ENCODE measurements at regions not wholly inside any gene's neighbourhood (a gene's known extent, or its start where the extent isn't known, plus 50 kb on each side); places are given as distances from the start of the nearest gene placed in this dataset.

DNA sequence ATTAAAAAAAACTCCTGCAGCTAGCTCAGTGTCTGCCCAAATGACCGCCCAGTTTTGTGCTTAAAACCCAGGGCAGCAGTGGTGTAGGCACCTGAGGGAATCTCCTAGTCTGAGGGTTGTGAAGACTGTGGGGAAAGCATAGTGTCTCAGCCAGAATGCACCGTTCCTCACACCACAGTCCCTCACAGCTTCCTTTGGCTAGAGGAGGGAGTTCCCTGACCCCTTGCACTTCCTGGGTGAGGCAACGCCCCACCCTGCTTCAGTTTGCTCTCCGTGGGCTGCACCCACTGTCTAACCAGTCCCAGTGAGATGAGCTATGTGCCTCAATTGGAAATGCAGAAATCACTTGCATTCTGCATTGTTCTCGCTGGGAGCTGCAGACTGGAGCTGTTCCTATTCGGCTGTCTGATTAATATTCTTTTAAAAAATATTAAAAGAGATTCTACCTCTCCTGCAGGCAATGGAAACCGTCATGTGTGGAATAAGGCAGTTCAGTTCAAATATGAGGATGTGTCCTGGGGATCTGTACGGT lies 645.7 kb downstream of the FGF9 start:
- Mint-ChIP-seq H3K4me1 (peaks cover 2% of the 10 kb centered on the region), H3K36me3 (ENCODE audit: low read depth) (no peaks in the 10 kb centered on the region), H3K27ac (no peak overlapping the region), H3K4me3 (no peak overlapping the region), H3K9me3 (peaks cover 2% of the 10 kb centered on the region), H3K27me3 (no peaks in the 10 kb centered on the region)
- POLR2A ChIA-PET, result no interaction called here
- no peak for DNase-seq
- CTCF ChIA-PET, result no interaction called here

DNA sequence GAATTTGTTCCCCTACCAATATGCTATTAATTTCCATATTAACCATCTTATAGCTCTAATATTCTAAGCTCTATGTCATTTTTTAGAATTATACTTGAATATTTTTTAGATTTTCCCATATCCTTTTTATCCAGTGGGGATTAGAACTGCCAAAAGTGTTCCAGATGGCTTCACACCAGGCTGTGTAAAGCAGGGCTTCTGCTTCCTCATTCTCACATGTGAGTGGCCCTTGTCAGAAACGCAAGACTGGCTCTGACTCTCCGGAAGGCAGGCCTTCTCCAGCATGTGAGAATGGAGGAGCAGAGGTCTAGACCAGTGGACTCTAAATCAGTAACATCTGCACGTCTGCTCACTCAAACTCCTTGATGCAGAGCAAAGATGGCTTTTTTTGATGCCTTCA lies 650.1 kb downstream of the FGF9 start:
- Mint-ChIP-seq H3K27me3 (no peaks in the 10 kb centered on the region), H3K9me3 (peaks cover 2% of the 10 kb centered on the region), H3K27ac (no peak overlapping the region), H3K4me3 (no peak overlapping the region), H3K36me3 (ENCODE audit: low read depth) (no peaks in the 10 kb centered on the region), H3K4me1 (peaks cover 2% of the 10 kb centered on the region)
- CTCF ChIA-PET, result no interaction called here
- no peak for DNase-seq
- POLR2A ChIA-PET, result no interaction called here

DNA sequence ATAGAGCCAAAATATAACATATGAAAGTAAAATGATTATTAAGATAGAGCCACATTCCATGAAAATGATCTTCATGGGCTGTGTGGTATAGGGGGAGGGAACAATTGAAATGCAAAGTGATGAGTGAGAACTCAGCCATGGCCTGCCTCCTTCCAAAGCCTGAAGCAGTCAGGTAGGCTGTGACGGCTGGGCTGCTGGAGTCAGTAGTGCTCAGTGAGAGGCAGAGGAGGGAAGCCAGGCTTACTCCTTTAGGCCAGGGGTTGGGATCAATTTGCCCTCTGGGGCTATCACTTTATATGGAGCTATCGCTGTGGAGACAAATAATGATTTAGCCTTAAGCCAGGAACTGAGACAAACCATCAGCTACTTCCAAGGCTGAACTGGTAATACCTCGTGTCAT lies 654.9 kb downstream of the FGF9 start:
- no peak overlapping the region for H3K27ac Mint-ChIP-seq
- no peak overlapping the region for H3K4me3 Mint-ChIP-seq

DNA sequence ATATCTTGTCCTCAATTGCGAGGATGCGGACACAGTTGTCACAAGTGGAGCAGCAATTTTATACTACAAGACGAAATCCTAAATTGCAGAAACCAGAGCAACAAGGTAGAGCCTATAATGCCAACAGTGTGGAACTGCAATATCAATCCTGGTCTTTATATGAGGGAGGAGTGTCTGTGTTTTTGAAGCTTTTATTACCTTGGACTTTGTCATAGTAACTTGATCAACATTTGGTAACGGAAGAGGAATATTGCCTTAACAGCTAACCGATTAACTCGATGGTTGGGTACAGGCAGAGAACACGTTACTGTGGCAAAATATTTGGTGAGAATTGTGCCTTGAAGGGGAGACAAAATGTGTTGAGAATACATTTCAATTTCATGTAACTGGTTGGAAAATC lies 661.5 kb downstream of the FGF9 start:
- Mint-ChIP-seq H3K9me3 (peaks cover under 1% of the 10 kb centered on the region), H3K27me3 (peaks cover 3% of the 10 kb centered on the region)

More for the DNA sequence above, 654.9 kb downstream of the FGF9 start:
- no peaks in the 10 kb centered on the region for H3K4me1 Mint-ChIP-seq
- H3K9me3 Mint-ChIP-seq, result no peaks in the 10 kb centered on the region
- no peaks in the 10 kb centered on the region for H3K36me3 Mint-ChIP-seq (ENCODE audit: low read depth)
- ChIA-PET CTCF (no interaction called here), POLR2A (no interaction called here)
- DNase-seq, result no peak
- H3K27me3 Mint-ChIP-seq, result no peaks in the 10 kb centered on the region

GRCh38 chr13:22336460-22336859 lies 665.6 kb downstream of the FGF9 start:
- no peaks in the 10 kb centered on the region for H3K36me3 Mint-ChIP-seq (ENCODE audit: low read depth)
- DNase-seq, result no peak
- ChIA-PET POLR2A (no interaction called here), CTCF (no interaction called here)
- H3K4me3 Mint-ChIP-seq, result no peak overlapping the region
- H3K4me1 Mint-ChIP-seq, result no peaks in the 10 kb centered on the region
- H3K27me3 Mint-ChIP-seq, result peaks cover 5% of the 10 kb centered on the region
- H3K27ac Mint-ChIP-seq, result no peak overlapping the region
- peaks cover 7% of the 10 kb centered on the region for H3K9me3 Mint-ChIP-seq

More for the DNA sequence above, 661.5 kb downstream of the FGF9 start:
- DNase-seq, result no peak
- H3K36me3 Mint-ChIP-seq (ENCODE audit: low read depth), result no peaks in the 10 kb centered on the region
- H3K4me1 Mint-ChIP-seq, result no peaks in the 10 kb centered on the region
- POLR2A ChIA-PET, result no interaction called here
- CTCF ChIA-PET, result no interaction called here
- H3K27ac Mint-ChIP-seq, result no peak overlapping the region
- no peak overlapping the region for H3K4me3 Mint-ChIP-seq

- Mint-ChIP-seq H3K4me1 (peaks cover 6% of the 10 kb centered on the region), H3K36me3 (ENCODE audit: low read depth) (no peaks in the 10 kb centered on the region), H3K9me3 (peaks cover 3% of the 10 kb centered on the region), H3K27me3 (no peaks in the 10 kb centered on the region), H3K27ac (no peak overlapping the region), H3K4me3 (no peak overlapping the region)
- peak; percentile 16 for DNase-seq
- POLR2A ChIA-PET, result no interaction called here
- CTCF ChIA-PET, result no interaction called here
Measured at GRCh38 chr13:22357132-22357531, 686.3 kb downstream of the FGF9 start.

DNA sequence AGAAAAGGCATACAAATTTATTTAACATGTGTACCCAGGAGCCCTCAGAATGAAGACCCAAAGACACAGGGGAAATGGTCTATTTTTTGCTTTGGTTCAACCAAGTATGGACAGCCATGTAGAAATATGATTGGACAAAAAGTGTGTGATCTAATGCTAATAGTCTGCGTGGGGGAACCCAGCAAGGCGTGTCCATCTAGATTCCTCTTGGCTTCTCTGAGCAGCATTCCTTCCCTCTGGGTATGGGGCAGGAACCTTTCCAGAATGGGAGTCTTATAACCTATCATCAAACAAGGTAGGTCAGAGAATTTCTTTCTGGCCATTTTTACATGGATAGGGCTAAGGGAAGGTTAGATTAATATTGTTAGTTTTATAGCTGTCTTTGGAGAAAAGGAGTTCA lies 698.2 kb downstream of the FGF9 start:
- Mint-ChIP-seq H3K27me3 (no peaks in the 10 kb centered on the region), H3K4me1 (no peaks in the 10 kb centered on the region), H3K27ac (no peak overlapping the region), H3K4me3 (no peak overlapping the region), H3K36me3 (ENCODE audit: low read depth) (no peaks in the 10 kb centered on the region), H3K9me3 (peaks cover 6% of the 10 kb centered on the region)
- ChIA-PET CTCF (no interaction called here), POLR2A (no interaction called here)
- no peak for DNase-seq

DNA sequence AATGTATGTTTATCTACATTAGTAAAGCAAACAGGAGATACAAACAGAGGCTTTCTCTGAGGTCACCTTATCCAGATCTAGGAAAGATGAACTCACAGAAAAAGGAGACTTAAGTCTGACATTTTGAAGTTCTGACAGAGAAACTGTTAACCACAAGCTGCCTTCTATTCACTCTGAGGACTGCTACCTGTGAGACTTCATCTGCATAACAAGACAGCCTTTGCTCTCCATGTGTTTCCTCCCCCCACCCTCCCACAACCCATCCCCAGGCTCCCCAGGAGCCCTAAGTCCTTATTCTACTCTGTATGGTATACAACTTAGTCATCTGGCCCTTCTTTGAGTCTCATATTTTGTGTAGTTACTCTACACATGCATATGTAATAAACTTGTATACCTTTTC lies 699.0 kb downstream of the FGF9 start:
- no peak for DNase-seq
- H3K27me3 Mint-ChIP-seq, result no peaks in the 10 kb centered on the region
- peaks cover 6% of the 10 kb centered on the region for H3K9me3 Mint-ChIP-seq
- H3K4me3 Mint-ChIP-seq, result no peak overlapping the region
- no peaks in the 10 kb centered on the region for H3K4me1 Mint-ChIP-seq
- H3K36me3 Mint-ChIP-seq (ENCODE audit: low read depth), result no peaks in the 10 kb centered on the region
- ChIA-PET POLR2A (no interaction called here), CTCF (no interaction called here)
- no peak overlapping the region for H3K27ac Mint-ChIP-seq

GRCh38 chr13:22372261-22372660 lies 701.4 kb downstream of the FGF9 start:
- DNase-seq, result no peak
- Mint-ChIP-seq H3K27me3 (no peaks in the 10 kb centered on the region), H3K36me3 (ENCODE audit: low read depth) (no peaks in the 10 kb centered on the region), H3K9me3 (peaks cover 6% of the 10 kb centered on the region), H3K4me3 (no peak overlapping the region), H3K27ac (no peak overlapping the region), H3K4me1 (no peaks in the 10 kb centered on the region)
- CTCF ChIA-PET, result no interaction called here
- POLR2A ChIA-PET, result no interaction called here

- H3K27me3 Mint-ChIP-seq, result no peaks in the 10 kb centered on the region
- no peak overlapping the region for H3K4me3 Mint-ChIP-seq
- no peaks in the 10 kb centered on the region for H3K36me3 Mint-ChIP-seq (ENCODE audit: low read depth)
- POLR2A ChIA-PET, result no interaction called here
- no peaks in the 10 kb centered on the region for H3K4me1 Mint-ChIP-seq
- H3K27ac Mint-ChIP-seq, result no peak overlapping the region
- H3K9me3 Mint-ChIP-seq, result peaks cover 12% of the 10 kb centered on the region
- CTCF ChIA-PET, result no interaction called here
- no peak for DNase-seq
Measured at GRCh38 chr13:22375151-22375550, 704.3 kb downstream of the FGF9 start.

DNA sequence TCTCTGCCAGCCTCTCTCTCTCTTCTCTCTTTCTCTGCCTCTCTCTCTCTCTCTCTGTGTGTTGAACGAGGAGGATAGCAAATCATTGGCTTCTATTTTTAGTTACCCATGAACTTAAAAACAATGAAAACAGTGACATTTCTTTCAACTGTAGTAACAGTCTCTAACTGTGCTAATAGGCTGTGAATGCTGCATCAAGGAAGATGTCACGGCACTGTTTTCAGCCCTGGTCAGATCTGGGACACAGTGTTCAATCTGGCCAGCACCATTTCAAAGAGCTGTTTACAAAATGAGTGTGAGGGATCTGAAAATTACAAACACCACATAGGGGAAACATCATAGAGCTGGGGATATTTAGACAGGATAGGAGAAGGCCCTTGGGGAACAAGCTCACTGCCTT lies 717.0 kb downstream of the FGF9 start:
- no peaks in the 10 kb centered on the region for H3K9me3 Mint-ChIP-seq
- no peak for DNase-seq
- POLR2A ChIA-PET, result no interaction called here
- no peak overlapping the region for H3K27ac Mint-ChIP-seq
- no peaks in the 10 kb centered on the region for H3K4me1 Mint-ChIP-seq
- H3K36me3 Mint-ChIP-seq (ENCODE audit: low read depth), result no peaks in the 10 kb centered on the region
- no peak overlapping the region for H3K4me3 Mint-ChIP-seq
- CTCF ChIA-PET, result no interaction called here
- H3K27me3 Mint-ChIP-seq, result no peaks in the 10 kb centered on the region

GRCh38 chr13:22399801-22400420 lies 729.0 kb downstream of the FGF9 start:
- no peaks in the 10 kb centered on the region for H3K9me3 Mint-ChIP-seq
- no peaks in the 10 kb centered on the region for H3K4me1 Mint-ChIP-seq
- H3K27me3 Mint-ChIP-seq, result peaks cover 2% of the 10 kb centered on the region
- no peak overlapping the region for H3K4me3 Mint-ChIP-seq
- no peak for DNase-seq
- CTCF ChIA-PET, result no interaction called here
- no peaks in the 10 kb centered on the region for H3K36me3 Mint-ChIP-seq (ENCODE audit: low read depth)
- H3K27ac Mint-ChIP-seq, result no peak overlapping the region
- POLR2A ChIA-PET, result no interaction called here

DNA sequence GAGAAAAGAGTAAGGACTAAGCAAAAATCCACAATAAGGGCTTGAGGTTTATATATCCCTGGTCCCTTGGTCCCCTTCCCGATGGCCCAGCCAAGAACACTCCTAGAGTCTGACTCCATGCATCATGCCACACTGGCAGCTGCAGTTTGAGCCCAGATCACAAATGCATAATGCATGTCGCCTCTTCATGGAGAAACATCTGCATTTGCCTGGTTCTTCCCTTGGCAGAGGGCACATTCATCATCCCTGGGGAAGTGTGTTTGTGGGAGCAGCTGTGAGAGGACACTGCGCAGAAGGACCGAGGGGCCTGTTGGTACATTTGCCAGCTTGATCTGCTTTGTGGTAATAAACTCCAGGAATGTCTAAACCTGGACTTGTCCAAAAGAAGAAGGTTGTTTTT lies 731.8 kb downstream of the FGF9 start:
- CTCF ChIA-PET, result no interaction called here

DNA sequence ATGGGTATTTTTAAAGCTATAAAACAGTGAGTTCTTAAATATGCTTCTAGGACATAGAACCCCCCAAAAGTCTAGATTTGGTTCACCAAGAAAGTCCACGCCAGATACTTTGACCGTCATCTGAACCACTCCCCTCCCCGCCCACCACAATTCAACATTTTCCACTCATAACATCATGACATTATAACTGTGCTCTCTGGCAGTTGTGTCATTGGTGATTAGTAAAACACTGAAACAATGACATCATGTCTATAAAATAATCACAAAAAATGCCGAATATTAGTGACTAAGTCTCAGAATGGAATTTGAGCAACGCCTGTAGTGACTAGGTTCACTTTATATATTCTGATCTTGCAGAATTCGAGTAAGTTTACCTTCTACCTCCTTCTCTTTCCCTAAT lies 732.3 kb downstream of the FGF9 start:
- Mint-ChIP-seq H3K27ac (no peak overlapping the region), H3K36me3 (ENCODE audit: low read depth) (no peaks in the 10 kb centered on the region), H3K27me3 (no peaks in the 10 kb centered on the region), H3K4me1 (no peaks in the 10 kb centered on the region), H3K9me3 (no peaks in the 10 kb centered on the region), H3K4me3 (no peak overlapping the region)
- ChIA-PET POLR2A (no interaction called here), CTCF (no interaction called here)
- no peak for DNase-seq

More for the DNA sequence above, 731.8 kb downstream of the FGF9 start:
- no peak for DNase-seq
- no peaks in the 10 kb centered on the region for H3K27me3 Mint-ChIP-seq
- POLR2A ChIA-PET, result no interaction called here
- H3K27ac Mint-ChIP-seq, result no peak overlapping the region
- no peak overlapping the region for H3K4me3 Mint-ChIP-seq
- H3K4me1 Mint-ChIP-seq, result no peaks in the 10 kb centered on the region
- no peaks in the 10 kb centered on the region for H3K36me3 Mint-ChIP-seq (ENCODE audit: low read depth)
- no peaks in the 10 kb centered on the region for H3K9me3 Mint-ChIP-seq

GRCh38 chr13:22405891-22406290 lies 735.0 kb downstream of the FGF9 start:
- Mint-ChIP-seq H3K4me1 (no peaks in the 10 kb centered on the region), H3K27me3 (no peaks in the 10 kb centered on the region), H3K4me3 (no peak overlapping the region), H3K36me3 (ENCODE audit: low read depth) (no peaks in the 10 kb centered on the region), H3K27ac (no peak overlapping the region), H3K9me3 (no peaks in the 10 kb centered on the region)
- POLR2A ChIA-PET, result no interaction called here
- CTCF ChIA-PET, result no interaction called here
- no peak for DNase-seq
